Vagina (tissue), 2 donors: ENCODE measurements at regions not wholly inside any gene's neighbourhood (a gene's known extent, or its start where the extent isn't known, plus 50 kb on each side); places are given as distances from the start of the nearest gene placed in this dataset.

Experiments
- CTCF ChIP-seq, 3 experiments: fragments of 450-650 bp in 2 of 3; fragments of 200-600 bp in 1 of 3; sonication (generic) in 1 of 3; IDR thresholded peaks; one replicate each; pipeline ENCODE4 v1.5.1; 2017 to 2019; ENCODE audit warnings: antibody characterized with exemption in 3 of 3, mild to moderate bottlenecking in 2 of 3, moderate library complexity in 2 of 3
- POLR2AphosphoS5 ChIP-seq, 2 donors: sonication (generic); formaldehyde crosslinking; IDR thresholded peaks; one replicate each; pipeline ENCODE4 v1.9.0; 2017; ENCODE audit warnings: antibody characterized with exemption in 2 of 2, mild to moderate bottlenecking in 2 of 2, low read depth in 1 of 2; ENCODE audit not compliant: insufficient read depth in 1 of 2

- no peak for TF ChIP-seq POLR2AphosphoS5 (IDR thresholded peaks at IDR 0.05; ENCODE audit: insufficient read depth in 1 of 2, low read depth in 1 of 2)
- no peak for TF ChIP-seq CTCF (IDR thresholded peaks at IDR 0.05)
These were observed 231.3 kb upstream of the CELF4 start for GRCh38 chr18:37796823-37797349.
